GM21381 (cell line): ENCODE measurements at regions not wholly inside any gene's neighbourhood (a gene's known extent, or its start where the extent isn't known, plus 50 kb on each side); places are given as distances from the start of the nearest gene placed in this dataset.
"Not testable (repeated sequence)": the region's sequence is repeated elsewhere in the genome, so short reads cannot be mapped to it uniquely, and the experiment has no call there.

ENCODE experiments used
- ATAC-seq: cut with Tn5 transposase; IDR thresholded peaks from one replicate; pipeline ENCODE4 v1.9.1; 2021; ENCODE audit warnings: mild to moderate bottlenecking, moderate library complexity; ENCODE audit not compliant: unreplicated experiment

- not testable (repeated sequence) for ATAC-seq
Observed at GRCh38 chr17:31630866-31631265, 228.2 kb downstream of the COPRS start.

- ATAC-seq = no peak
Observed at GRCh38 chr17:31629696-31630470, 229.2 kb downstream of the COPRS start.

- ATAC-seq = no peak
Observed at GRCh38 chr17:31627960-31628359, 231.1 kb downstream of the COPRS start.

- no peak for ATAC-seq
Observed at GRCh38 chr17:31623990-31624389, 232.5 kb downstream of the RAB11FIP4 start.

- ATAC-seq = no peak
Observed at GRCh38 chr17:31622500-31622899, 231.0 kb downstream of the RAB11FIP4 start.

GRCh38 chr17:31621566-31621965 is 230.1 kb downstream of the RAB11FIP4 start:
- ATAC-seq = no peak

- not testable (repeated sequence) for ATAC-seq
Observed at GRCh38 chr17:31611053-31611452, 219.6 kb downstream of the RAB11FIP4 start.

GRCh38 chr17:31609996-31610910 is 218.8 kb downstream of the RAB11FIP4 start:
- ATAC-seq = no peak

GRCh38 chr17:31609331-31609730 is 217.9 kb downstream of the RAB11FIP4 start:
- ATAC-seq = no peak

- no peak for ATAC-seq
Observed at GRCh38 chr17:31608659-31609254, 217.3 kb downstream of the RAB11FIP4 start.

GRCh38 chr17:31605761-31606160 is 214.3 kb downstream of the RAB11FIP4 start:
- no peak for ATAC-seq

GRCh38 chr17:31604936-31605335 is 213.5 kb downstream of the RAB11FIP4 start:
- no peak for ATAC-seq

GRCh38 chr17:31600144-31600543 is 208.7 kb downstream of the RAB11FIP4 start:
- ATAC-seq = not testable (repeated sequence)

- no peak for ATAC-seq
Observed at GRCh38 chr17:31598921-31599571, 207.6 kb downstream of the RAB11FIP4 start.

GRCh38 chr17:31598399-31598782 is 206.9 kb downstream of the RAB11FIP4 start:
- ATAC-seq = no peak

- ATAC-seq = no peak
Observed at GRCh38 chr17:31597646-31598398, 206.3 kb downstream of the RAB11FIP4 start.

- ATAC-seq = peak; percentile 84
Observed at GRCh38 chr17:31596382-31597323, 205.2 kb downstream of the RAB11FIP4 start.

GRCh38 chr17:31595666-31596381 is 204.3 kb downstream of the RAB11FIP4 start:
- no peak for ATAC-seq
